CD4-positive, alpha-beta T cell treated with Interferon alpha-2 for 1 hour (primary cell): ENCODE measurements at regions not wholly inside any gene's neighbourhood (a gene's known extent, or its start where the extent isn't known, plus 50 kb on each side); places are given as distances from the start of the nearest gene placed in this dataset.

Experiments used
- DNase-seq, 2 donors: peaks; one replicate each; pipeline ENCODE4 v3.0.0-alpha.2; 2020 to 2022

DNA sequence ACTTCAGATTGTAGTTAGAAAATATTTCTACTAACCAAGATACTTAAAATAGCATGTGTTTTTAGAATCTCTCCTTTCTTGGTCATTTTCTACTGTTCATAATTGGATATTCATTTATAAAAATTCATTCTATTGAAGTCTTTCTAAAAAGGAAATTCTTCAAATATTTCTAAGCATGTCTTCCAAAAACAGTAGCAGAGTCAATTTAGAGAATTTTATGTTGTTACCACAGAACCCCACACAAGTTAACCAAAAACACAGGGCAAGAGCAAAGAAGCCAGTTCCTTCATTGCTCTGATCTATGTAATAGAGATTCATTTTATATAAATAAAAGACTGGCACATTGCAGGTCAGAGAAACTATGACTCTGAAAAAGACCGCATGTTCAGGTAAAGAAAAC, 345.1 kb upstream of the PITX2 start:
- no peak for DNase-seq

DNA sequence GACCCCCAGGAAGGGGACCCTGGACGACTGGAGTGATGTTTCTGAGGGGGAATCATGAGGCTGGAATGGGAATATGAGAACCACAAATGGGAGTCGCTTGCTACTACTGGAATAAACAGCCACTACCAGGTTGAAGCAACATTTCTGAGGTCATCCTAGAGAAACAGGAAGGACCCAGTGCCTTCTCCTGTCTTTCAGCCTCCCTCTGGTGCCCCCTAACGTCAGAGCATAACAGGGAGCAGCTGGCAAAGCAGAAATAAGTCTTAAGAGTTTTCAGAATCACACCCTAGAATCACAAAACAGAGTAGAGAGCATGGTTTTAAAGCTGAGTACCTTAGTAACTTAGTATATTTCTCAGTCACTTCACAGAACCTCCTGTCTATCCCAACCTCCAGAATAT, 347.8 kb upstream of the PITX2 start:
- DNase-seq = no peak

DNA sequence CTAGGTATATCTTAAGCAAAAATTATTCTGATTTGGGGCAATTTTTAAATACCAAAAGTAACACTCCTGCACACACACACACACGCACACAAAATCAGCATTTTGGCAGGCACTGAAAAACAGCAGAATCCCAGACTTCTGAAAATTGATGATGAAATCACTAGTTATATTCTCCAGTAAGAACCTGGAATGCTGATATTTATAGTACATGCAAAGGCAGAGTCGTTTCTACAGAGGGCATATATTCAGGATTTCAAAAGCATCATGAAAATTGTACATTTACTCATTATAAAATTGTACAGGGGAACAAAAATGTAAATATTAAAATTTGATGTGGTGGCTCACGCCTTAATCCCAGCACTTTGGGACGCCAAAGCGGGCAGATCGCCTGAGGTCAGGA, 352.5 kb upstream of the PITX2 start:
- no peak for DNase-seq

DNA sequence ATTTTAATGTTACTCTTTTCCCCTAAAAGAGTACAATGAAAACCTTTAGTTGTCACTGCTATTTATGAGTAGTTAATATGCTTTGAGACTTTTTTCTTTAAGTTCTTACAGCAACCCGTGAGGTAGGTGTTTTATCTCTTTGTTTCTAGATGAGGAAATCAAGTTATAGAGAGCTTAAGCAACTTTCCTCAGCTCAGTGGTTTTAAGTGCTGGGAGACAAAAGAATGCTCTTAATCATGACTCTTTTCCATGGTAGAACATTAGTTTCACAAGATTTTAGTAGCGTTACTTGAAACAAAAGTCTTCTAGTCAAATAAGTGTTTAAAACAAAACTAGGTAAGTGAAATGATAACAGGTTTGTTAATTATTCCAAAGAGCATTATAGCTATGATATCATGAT, 354.7 kb upstream of the PITX2 start:
- no peak for DNase-seq

DNA sequence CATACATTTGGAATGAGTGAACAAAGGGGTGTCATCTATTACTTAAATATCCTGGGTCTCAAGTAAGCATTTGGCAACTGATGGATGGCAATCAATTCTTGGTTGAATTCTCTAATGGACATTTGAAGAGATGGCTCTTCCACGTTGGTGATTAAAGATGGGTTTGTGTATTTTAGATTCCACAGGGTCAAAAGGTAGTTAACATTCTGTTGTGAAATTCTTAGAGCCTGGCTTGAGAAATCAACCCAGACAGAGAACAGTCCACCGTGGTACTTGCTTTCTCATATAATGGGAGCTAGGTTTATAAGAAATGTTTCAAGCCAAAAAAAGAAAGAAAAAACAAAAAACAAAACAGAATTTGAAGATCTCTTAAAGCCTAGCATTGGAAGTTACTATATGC, 355.9 kb upstream of the PITX2 start:
- no peak for DNase-seq

DNA sequence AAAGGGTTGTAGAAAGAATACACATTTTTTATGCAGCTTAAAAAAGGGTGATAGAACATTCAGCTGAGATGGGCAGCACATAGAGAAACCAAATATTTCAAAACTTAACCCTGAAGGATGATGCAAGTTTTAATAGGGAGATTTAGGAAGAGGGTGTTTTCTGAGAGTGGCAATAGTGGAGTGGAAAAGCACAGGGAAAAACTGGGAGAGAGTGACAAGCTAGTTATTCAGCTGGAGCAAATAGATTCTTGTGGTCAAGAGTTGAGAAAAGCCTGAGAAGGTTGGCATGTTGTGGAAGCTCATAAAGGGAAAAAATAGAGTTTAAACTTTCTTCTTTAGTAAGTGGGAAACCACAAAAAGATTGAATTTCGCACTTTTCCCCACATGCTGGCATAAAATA, 359.6 kb upstream of the PITX2 start:
- no peak for DNase-seq

DNA sequence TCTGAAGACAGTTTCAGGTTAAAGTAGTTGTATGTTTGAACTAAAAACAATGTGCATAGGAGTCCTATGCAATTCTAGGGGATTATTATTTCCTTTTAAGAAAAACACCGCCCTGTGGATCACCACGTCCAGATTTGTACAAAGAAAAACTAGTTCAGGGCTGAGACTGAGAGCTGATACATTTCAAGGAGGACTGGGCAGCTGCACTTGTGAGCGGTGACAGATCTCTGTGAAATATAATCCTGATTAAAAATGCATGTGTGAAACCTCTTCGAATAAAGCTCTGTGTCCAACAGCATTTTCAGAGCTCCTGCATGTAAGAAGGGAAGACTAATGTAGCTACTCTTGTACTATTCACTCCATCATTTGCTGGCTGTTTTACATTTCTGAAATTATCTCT, 365.8 kb upstream of the PITX2 start:
- DNase-seq = no peak

DNA sequence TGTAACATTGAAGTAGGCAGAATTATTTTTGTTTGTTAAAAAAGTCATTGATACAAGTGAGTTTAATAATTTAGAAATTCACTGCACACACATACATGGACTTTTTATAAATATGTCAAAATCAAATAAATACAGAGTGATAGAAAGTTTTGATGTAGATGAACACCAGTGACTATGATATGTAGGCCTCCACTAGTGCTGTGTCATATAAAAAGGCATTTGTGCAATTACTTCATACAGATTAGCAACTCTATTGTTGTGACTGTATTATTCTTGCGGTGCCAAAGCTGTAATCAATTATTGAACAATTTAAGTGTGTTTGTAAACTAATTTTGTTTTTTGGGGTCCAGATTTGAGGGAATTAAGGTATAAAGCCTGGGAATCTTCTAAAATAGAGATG, 366.2 kb upstream of the PITX2 start:
- DNase-seq = no peak

DNA sequence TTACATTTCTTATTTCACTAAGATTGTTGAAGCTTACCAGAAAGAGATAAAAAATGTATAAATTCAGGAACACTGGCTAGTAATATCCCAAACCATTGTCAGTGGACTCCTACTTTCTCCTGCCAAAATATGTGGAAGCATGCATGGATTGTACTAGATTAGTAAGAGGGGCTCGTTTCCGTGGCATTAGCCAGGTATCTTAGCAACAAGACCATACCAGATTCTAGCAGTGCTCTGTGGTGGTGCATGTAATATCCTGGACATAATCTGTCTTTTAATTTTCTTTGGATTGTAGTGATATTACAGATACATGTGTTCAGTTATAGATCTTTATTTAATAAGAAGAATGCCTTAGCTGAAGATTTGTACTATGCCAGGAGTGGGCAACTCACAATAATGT, 371.9 kb upstream of the PITX2 start:
- DNase-seq = no peak

DNA sequence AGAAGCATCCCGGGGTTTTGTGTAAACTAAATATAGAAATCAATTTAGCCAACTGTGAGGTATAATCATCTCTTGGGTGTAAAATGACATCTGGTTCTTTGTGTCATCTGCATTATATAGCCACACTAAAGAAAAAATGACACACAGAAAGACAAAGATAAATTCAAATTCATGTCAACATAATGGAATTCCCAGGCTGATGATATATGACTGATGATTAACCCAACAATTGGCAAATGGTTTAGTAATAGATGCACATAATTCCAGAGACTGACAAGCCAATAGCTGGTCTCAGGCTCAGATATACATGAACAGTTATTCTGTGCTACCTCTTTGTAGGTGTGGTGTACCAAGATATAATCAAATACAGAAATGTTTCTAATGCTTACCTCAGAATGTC, 375.4 kb upstream of the PITX2 start:
- DNase-seq = no peak

DNA sequence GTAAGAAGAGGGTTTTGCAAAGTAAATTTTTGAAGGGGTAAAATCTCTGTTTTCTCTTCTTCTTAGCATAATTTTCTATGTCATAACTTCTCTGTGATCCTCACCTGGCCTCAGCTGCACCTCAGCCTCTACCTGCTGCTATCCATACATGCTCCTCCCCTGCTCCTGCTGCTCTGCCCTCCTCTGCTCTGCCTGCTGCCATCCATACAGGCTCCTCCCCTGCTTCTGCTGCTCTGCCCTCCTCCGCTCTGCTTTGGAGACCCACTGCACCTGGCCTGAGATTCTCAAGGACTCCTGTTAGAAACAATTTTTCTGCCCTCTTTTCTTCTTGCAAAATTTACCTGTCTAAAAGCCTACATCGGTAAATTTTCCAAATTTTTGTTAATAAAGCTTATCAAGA, 388.6 kb upstream of the PITX2 start:
- DNase-seq = no peak

DNA sequence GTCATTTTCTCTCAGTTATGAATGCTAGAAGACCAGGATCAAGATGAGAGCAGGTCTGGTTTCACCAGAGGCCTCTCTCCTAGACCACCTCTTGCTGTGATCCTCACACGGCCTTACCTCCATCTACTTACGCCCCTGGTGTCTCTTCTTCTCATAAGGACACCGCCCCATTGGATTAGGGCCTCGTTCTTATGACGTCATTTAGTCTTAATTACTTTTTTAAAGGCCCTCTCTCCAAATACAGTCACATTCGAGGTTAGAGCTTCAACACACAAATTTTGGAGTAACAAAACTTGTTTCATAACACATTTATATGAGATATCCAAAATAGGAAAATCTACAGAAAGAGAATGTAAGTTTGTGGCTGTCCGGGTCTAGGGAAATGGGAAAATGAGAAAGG, 391.0 kb upstream of the PITX2 start:
- no peak for DNase-seq

DNA sequence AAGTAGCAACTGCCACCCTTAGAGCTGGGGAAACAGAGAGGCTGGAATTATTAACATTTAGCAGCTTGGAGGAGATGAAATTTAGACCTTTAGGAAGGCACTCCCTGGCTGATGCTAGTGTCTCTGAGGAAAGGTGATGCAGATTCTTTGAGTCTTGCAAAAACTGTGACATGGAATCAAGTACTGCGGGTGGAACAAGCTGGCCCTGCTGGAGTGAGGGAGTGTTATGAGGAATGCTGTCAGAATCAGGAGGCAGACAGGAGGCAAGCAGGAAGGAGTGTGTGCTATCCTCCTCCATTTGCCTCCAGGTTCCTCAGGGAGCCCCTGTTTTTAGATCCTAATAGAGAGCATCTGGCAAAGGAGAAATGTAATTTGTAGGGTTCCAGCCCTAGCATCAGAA, 391.7 kb upstream of the PITX2 start:
- no peak for DNase-seq

DNA sequence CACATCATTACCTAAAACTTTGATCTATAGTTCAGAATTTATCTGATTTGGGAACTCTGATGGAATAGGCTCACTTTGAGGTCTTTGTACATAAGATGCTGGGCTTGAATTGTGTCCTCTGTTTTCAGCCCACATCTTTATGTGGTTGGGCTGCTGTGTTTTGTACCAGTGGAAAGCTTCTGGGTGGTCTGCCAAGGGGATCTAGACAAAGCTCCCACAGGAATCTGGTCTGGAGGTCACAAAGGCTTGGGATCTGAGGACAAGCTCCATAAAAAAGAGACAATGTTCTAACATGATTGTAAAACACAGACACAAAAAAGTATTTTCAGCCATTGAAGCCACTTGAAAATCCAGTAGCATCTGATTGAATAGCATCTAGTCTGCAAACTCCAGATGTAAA, 393.5 kb upstream of the PITX2 start:
- no peak for DNase-seq

DNA sequence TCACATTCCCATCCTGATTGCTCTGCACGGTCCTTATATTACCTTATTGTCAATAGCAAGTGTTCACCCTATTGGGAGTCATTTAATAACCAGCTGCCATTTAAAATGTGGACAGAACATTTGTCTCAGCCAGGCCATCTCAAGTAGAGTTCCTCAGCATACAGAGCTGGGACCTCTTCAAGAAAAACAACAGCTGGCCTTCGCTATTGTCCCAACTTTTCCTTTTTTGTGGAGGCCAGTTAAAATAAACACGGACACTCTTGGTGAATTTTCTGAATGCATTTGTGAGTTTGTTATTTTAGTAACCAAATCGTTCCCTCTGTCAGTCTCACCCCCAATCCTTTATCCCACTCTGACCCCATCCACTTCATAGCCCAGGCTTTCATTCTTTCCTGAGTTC, 395.3 kb upstream of the PITX2 start:
- no peak for DNase-seq

DNA sequence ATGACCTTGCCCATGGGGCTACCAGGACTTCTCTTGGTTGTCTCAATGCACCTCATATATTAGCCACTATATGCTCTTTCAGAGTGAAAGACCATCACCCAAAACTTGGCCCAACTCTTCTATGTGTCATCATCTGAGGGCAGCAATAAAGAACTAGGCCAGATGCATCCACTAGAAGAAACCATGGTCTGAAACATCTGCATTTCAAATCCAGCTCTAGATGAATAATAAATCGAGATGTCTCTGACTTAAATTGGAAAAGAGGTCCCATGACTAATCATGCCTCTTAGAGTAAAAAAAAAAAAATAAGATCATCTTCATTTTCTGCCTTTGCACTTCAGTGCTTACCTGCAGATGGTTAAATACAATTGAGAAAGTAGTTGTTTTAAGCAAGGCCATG, 397.6 kb upstream of the PITX2 start:
- DNase-seq = no peak

DNA sequence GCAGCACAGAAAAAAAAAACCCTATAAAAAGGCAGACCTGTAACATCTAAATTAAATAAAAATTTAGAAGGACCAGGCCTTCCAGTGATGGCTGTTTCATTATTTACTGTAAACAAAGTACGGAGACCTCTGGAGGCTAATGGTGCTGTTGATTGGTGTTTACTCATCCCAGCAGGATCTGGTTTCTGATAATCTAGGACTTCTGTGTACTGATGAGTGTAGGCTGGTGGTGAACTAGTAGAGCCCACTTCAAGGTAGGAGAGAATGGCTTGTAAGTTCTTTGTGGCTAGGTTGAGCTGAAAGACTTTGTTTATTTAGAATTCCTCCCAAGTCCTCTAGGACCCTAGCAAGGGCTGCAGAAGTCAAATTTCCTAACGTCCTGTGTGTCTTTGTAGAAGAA, 398.1 kb upstream of the PITX2 start:
- no peak for DNase-seq

DNA sequence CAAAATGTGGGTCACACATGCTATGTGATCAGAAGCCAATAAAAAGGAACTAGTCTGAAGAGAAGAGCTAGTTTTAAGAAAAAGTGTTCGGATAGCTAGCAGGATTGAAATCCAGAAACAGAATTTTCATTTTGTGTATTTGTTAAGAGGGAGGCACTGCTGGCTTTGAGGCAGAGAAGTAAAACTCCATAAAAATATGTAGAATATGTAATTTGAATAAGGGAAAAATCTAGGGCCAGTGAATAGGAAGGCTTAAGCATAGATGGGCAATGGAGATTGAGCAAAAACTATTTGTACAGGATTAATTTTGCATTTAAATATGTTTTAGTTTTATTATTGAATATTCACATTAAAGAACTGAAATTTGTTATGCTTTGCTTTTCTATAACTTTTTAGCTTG, 399.9 kb upstream of the PITX2 start:
- DNase-seq = no peak

DNA sequence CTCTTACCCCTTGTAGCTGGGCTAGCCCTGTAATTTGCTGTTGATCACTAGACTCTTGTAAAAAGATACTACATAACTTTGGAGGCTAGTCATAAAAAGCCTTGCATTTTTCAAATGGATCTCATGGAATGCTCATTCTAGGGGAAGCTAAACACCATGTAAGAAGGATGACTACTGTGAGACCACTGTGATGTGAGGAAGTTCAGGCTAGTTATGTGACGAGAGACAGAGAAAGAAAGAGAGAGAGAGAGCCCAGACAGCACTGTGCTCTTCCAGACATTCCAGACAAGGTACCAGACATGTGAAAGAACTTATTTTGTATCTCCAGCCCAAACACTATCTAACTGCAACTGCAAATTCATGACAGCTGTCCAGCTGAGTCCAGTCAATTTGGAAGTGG, 404.6 kb upstream of the PITX2 start:
- DNase-seq = no peak

DNA sequence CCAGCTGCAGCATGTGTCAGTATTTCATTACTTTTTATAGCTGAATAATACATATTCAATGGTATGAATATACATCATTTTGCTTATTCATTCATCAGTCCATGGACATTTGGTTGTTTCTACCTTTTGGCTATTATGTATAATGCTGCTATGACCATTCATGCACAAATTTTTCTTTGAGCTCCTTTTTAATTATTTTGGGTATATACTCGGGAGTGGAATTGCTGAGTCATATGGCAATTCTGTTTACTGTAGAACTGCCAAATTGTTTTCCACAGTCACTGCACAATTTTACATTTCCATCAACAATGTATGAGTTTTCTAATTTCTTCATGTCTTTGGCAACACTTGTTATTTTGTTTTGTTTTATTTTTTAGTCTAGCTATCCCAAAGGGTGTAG, 405.9 kb upstream of the PITX2 start:
- DNase-seq = no peak

DNA sequence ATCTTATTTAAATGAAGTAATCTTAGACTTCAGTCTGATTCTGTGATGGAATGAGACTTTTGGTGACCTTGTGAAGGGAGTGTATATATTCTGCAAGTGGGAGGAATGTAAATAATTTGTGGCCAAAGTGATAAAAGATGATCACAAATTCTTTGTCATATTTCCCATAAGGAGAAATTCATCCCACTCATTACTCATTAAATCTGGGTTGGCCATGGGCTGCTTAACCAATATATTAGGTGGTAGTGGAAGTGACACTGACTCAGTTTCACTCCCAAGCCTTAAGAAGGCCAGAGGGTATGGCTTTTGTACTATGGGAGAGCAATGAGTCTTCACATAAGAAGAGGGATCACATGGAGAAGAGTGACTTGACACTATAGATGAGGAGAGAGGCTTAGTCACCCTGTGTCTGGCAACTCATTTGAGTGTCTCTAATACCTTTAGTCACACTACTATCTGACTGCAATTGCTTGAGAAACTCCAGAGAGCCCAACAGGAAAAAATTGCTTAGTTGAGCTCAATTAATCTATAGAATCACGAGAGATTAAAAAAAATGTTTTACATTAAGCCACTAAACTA, 408.2 kb upstream of the PITX2 start:
- no peak for DNase-seq

DNA sequence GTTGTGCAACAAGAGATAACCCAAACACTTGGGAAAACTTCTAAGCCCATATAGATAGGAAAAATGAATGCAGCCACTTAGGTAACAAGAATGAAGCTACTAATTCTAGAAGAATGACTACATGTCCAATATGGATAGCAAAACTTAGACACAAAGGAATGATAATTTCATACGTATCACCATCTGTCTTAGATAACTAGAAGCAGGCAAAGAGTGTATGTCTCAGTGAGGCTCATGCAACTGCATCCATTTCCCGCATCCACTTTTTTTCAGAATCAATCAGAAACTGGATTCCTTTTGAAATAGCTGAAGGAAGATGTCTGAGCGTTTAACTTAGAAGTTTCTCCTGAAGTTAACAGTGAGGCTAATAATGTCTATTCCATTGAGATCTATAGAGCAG, 408.7 kb upstream of the PITX2 start:
- DNase-seq = no peak

DNA sequence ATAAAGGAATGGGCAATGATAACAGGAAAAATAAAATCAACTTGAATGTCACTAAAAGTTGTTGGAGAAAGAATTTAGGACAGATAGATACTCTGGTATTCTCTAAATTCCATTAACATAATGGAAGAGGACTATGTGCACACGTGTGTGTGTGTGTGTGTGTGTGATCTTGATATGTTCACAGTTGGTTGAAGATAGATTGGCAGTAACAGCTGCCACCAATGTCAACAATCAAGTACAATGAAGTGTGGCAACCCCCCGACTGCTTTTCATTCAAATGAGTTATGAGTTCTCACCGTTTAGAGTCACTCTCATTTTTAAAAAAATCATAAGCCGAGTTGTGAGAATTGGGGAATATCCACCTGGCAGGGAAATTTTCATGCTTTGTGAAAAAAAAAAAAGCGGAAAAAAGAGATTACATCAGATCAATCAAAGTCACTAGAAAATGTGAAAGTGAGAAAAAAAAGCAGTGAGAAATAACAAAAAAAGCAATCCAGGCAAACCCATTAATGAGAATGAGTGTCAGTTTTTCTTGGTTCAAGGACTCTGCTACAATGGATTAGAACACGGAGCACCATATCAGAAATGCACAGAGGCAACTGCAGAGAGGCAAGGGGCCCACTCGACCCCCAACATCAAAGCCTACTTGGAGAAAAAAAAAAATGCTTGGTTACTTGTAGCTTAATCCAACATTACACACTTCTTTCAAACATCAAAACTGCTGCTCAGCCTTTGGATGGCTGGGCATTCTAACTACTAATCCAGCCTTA, 414.9 kb upstream of the PITX2 start:
- DNase-seq = no peak

DNA sequence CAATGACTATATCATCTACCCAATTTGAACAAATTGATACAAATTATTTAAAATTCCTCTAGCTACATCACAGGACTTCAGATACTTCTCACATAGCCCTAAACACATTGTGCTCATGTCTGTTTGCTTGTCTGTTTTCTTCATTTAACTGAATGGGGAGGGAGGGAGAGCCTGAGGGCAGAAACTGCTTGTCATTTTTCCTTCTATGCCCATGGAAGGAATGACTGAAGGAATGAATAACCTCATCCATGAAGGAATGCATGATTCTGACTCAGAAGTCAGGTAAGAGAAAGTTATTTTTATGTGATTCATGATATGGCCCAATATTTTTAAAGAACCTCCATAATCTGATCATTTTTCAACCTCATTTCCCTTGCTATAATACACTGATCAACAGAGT, 418.0 kb upstream of the PITX2 start:
- DNase-seq = no peak

DNA sequence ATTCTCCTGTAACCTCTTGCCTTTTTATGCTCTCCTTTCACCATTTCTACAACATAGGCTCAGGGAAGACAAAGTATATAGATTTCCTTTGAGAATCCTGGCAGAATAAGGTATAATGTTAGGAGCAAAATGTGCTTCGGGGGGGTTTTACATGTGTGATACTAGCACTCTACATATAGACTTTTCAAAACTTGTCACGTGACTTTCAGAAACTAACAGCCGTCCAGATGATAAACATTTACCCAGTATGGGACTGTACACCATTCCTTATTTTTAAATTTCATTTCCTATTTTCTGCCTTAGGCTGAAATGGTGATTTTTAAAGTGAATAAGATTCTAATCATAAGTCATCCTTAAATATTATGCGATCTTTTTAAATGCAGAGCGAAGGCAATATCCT, 420.4 kb upstream of the PITX2 start:
- no peak for DNase-seq
